H1 (cell line): ENCODE measurements at regions not wholly inside any gene's neighbourhood (a gene's known extent, or its start where the extent isn't known, plus 50 kb on each side); places are given as distances from the start of the nearest gene placed in this dataset.

Experiments
- CTCF ChIP-seq, 3 experiments: IDR thresholded peaks; 1 replicate in 2 of 3; 2 replicates in 1 of 3; pipeline versions ENCODE4 v1.5.1 to v1.6.1; 2011; ENCODE audit warnings: low read length in 3 of 3, mild to moderate bottlenecking in 3 of 3, inconsistent platforms in 2 of 3, low read depth in 1 of 3, moderate library complexity in 1 of 3; ENCODE audit not compliant: insufficient read depth in 1 of 3; ENCODE audit errors: control extremely low read depth in 1 of 3
- RXRA ChIP-seq: IDR thresholded peaks from 2 replicates; pipeline ENCODE4 v1.6.1; 2011; ENCODE audit warnings: low read depth, mild to moderate bottlenecking, low read length, moderate library complexity; ENCODE audit not compliant: insufficient read depth
- SP1 ChIP-seq: IDR thresholded peaks from 2 replicates; pipeline ENCODE4 v1.6.1; 2011; ENCODE audit warnings: low read depth, low read length
- USF2 ChIP-seq: IDR thresholded peaks from 2 replicates; pipeline ENCODE4 v1.6.1; 2011; ENCODE audit warnings: low read length, improper control_type of control experiment

GRCh38 chr13:72400856-72401255 lies 326.6 kb downstream of the MZT1 start (continued):
- TF ChIP-seq CTCF (IDR thresholded peaks at IDR 0.05; ENCODE audit: control extremely low read depth in 1 of 3, insufficient read depth in 1 of 3, low read depth in 1 of 3, low read length in 3 of 3), result no peak
- no peak for TF ChIP-seq USF2
- TF ChIP-seq SP1, result no peak
- no peak for TF ChIP-seq RXRA
